ENCODE measurements at regions not wholly inside any gene's neighbourhood (a gene's known extent, or its start where the extent isn't known, plus 50 kb on each side); places are given as distances from the start of the nearest gene placed in this dataset.

- Histone ChIP-seq H4K20me1 (ENCODE audit: insufficient read depth, low read length) (no peaks in the 10 kb centered on the region), H3K4me3 (ENCODE audit: low read depth in 1 of 2, low read length in 2 of 2) (no peak overlapping the region), H3K4me2 (ENCODE audit: insufficient read depth, low read length) (no peak overlapping the region), H2AFZ (ENCODE audit: low read depth, low read length) (no peak overlapping the region), H3K9me3 (ENCODE audit: insufficient read depth, low read length, severe bottlenecking) (no peaks in the 10 kb centered on the region), H3K27ac (ENCODE audit: low read length) (no peak overlapping the region), H3K9ac (ENCODE audit: low read depth, low read length) (no peak overlapping the region), H3K79me2 (ENCODE audit: insufficient read depth, low read length) (no peaks in the 10 kb centered on the region), H3K27me3 (ENCODE audit: insufficient read depth, low read length, poor library complexity) (no peaks in the 10 kb centered on the region), H3K4me1 (ENCODE audit: insufficient read depth, low read length) (no peaks in the 10 kb centered on the region), H3K36me3 (ENCODE audit: insufficient read depth, low read length) (no peaks in the 10 kb centered on the region)
- no peak for ATAC-seq (ENCODE audit: insufficient read depth, low read depth)
- TF ChIP-seq EZH2 (IDR thresholded peaks at IDR 0.05; ENCODE audit: borderline replicate concordance, low read depth, low read length, severe bottlenecking), result no peak
- TF ChIP-seq CTCF (IDR thresholded peaks at IDR 0.05; ENCODE audit: borderline replicate concordance, extremely low read depth, low read length, poor library complexity, severe bottlenecking), result no peak
- no peak for DNase-seq
Measured at GRCh38 chr13:38135592-38135991, 214.1 kb upstream of the UFM1 start.

- Histone ChIP-seq H3K9ac (ENCODE audit: low read depth, low read length) (no peak overlapping the region), H3K27ac (ENCODE audit: low read length) (no peak overlapping the region), H3K4me3 (ENCODE audit: low read depth in 1 of 2, low read length in 2 of 2) (no peak overlapping the region), H4K20me1 (ENCODE audit: insufficient read depth, low read length) (no peaks in the 10 kb centered on the region), H3K4me2 (ENCODE audit: insufficient read depth, low read length) (no peak overlapping the region), H3K9me3 (ENCODE audit: insufficient read depth, low read length, severe bottlenecking) (no peaks in the 10 kb centered on the region), H2AFZ (ENCODE audit: low read depth, low read length) (no peak overlapping the region), H3K27me3 (ENCODE audit: insufficient read depth, low read length, poor library complexity) (no peaks in the 10 kb centered on the region), H3K4me1 (ENCODE audit: insufficient read depth, low read length) (no peaks in the 10 kb centered on the region), H3K79me2 (ENCODE audit: insufficient read depth, low read length) (no peaks in the 10 kb centered on the region), H3K36me3 (ENCODE audit: insufficient read depth, low read length) (no peaks in the 10 kb centered on the region)
- TF ChIP-seq CTCF (IDR thresholded peaks at IDR 0.05; ENCODE audit: borderline replicate concordance, extremely low read depth, low read length, poor library complexity, severe bottlenecking) (no peak), EZH2 (IDR thresholded peaks at IDR 0.05; ENCODE audit: borderline replicate concordance, low read depth, low read length, severe bottlenecking) (no peak)
- ATAC-seq (ENCODE audit: insufficient read depth, low read depth), result no peak
- DNase-seq, result no peak
Measured at GRCh38 chr13:38121267-38121666, 228.4 kb upstream of the UFM1 start.

- Histone ChIP-seq H3K79me2 (ENCODE audit: insufficient read depth, low read length) (no peaks in the 10 kb centered on the region), H2AFZ (ENCODE audit: low read depth, low read length) (no peak overlapping the region), H4K20me1 (ENCODE audit: insufficient read depth, low read length) (no peaks in the 10 kb centered on the region), H3K9me3 (ENCODE audit: insufficient read depth, low read length, severe bottlenecking) (no peaks in the 10 kb centered on the region), H3K36me3 (ENCODE audit: insufficient read depth, low read length) (no peaks in the 10 kb centered on the region), H3K4me2 (ENCODE audit: insufficient read depth, low read length) (no peak overlapping the region), H3K9ac (ENCODE audit: low read depth, low read length) (no peak overlapping the region), H3K4me3 (ENCODE audit: low read depth in 1 of 2, low read length in 2 of 2) (no peak overlapping the region), H3K27ac (ENCODE audit: low read length) (no peak overlapping the region), H3K4me1 (ENCODE audit: insufficient read depth, low read length) (no peaks in the 10 kb centered on the region), H3K27me3 (ENCODE audit: insufficient read depth, low read length, poor library complexity) (no peaks in the 10 kb centered on the region)
- ATAC-seq (ENCODE audit: insufficient read depth, low read depth) (no peak), DNase-seq (no peak)
- TF ChIP-seq EZH2 (IDR thresholded peaks at IDR 0.05; ENCODE audit: borderline replicate concordance, low read depth, low read length, severe bottlenecking), result no peak
- TF ChIP-seq CTCF (IDR thresholded peaks at IDR 0.05; ENCODE audit: borderline replicate concordance, extremely low read depth, low read length, poor library complexity, severe bottlenecking), result no peak
Measured at GRCh38 chr13:38103851-38104250, 234.3 kb upstream of the TRPC4 start.

- H3K4me2 ChIP-seq (ENCODE audit: insufficient read depth, low read length), result no peak overlapping the region
- no peaks in the 10 kb centered on the region for H3K27me3 ChIP-seq (ENCODE audit: insufficient read depth, low read length, poor library complexity)
- H2AFZ ChIP-seq (ENCODE audit: low read depth, low read length), result no peak overlapping the region
- H3K79me2 ChIP-seq (ENCODE audit: insufficient read depth, low read length), result no peaks in the 10 kb centered on the region
- no peaks in the 10 kb centered on the region for H3K9me3 ChIP-seq (ENCODE audit: insufficient read depth, low read length, severe bottlenecking)
- H3K36me3 ChIP-seq (ENCODE audit: insufficient read depth, low read length), result no peaks in the 10 kb centered on the region
- H3K4me3 ChIP-seq (ENCODE audit: low read depth in 1 of 2, low read length in 2 of 2), result no peak overlapping the region
- no peak for TF ChIP-seq EZH2 (IDR thresholded peaks at IDR 0.05; ENCODE audit: borderline replicate concordance, low read depth, low read length, severe bottlenecking)
- TF ChIP-seq CTCF (IDR thresholded peaks at IDR 0.05; ENCODE audit: borderline replicate concordance, extremely low read depth, low read length, poor library complexity, severe bottlenecking), result no peak
- H4K20me1 ChIP-seq (ENCODE audit: insufficient read depth, low read length), result no peaks in the 10 kb centered on the region
- no peak for ATAC-seq (ENCODE audit: insufficient read depth, low read depth)
- no peaks in the 10 kb centered on the region for H3K4me1 ChIP-seq (ENCODE audit: insufficient read depth, low read length)
- H3K9ac ChIP-seq (ENCODE audit: low read depth, low read length), result no peak overlapping the region
- no peak for DNase-seq
- no peak overlapping the region for H3K27ac ChIP-seq (ENCODE audit: low read length)
Measured at GRCh38 chr13:38099751-38100150, 230.2 kb upstream of the TRPC4 start.

Measured in DND-41 (cell line).